ENCODE measurements at regions not wholly inside any gene's neighbourhood (a gene's known extent, or its start where the extent isn't known, plus 50 kb on each side); places are given as distances from the start of the nearest gene placed in this dataset.

DNA sequence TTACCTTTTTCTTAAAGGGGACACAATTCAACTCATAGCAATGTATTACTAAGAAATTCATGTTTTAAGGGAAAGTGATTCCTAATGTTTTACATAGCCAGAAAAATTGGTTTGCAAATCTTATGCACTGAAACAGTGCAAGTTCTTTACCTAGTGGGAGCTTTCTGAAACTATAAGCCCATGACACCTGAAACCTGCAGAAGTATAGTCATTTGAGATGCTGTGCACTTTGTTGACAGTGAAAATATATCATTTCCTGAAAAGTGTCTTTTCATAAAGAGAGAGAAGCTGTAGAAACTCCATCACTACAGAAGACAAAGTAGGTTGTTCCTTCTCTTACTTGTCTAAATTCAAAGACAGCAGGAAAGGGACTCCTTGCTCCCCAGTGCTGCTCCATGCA, 517.1 kb downstream of the LMO7 start:
- DNase-seq, result no peak

DNA sequence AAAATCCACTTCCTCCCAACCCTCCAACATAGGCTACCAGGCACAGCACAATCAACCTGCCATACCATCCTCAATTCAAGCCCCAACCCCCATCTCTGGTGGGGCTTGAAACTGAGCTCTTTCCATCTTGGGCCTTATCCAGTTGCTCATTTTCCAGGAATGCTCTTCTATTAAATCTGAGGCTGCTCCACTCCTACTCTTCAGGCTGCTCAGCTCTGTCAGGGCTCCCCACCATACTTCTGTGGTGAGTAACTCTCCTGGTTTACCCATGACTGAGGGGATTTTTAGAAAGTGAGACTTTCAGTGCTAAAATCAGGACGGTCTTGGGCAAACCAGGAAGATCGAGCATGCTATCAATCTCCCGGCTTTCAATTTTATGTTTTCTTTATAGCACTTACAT, 512.8 kb downstream of the LMO7 start:
- no peak for DNase-seq

DNA sequence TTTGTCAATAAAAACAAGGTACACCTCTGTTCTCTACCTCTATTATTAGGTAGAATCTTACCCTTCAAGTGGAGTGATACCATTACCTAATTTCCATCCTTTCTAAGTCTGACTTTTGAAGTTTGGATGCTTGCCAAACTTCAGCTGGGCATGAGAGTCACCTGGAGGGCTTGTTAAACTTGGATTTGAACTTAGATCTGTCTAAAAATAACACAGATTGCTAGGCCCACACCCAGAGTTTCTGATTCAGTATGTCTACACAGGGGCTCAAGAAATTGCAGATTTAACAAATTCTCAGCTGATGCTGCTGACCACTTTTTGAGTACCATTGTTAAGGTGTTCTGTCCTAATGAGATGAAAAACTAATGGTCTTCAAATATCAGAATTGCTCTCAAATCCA, 512.2 kb downstream of the LMO7 start:
- DNase-seq, result no peak

DNA sequence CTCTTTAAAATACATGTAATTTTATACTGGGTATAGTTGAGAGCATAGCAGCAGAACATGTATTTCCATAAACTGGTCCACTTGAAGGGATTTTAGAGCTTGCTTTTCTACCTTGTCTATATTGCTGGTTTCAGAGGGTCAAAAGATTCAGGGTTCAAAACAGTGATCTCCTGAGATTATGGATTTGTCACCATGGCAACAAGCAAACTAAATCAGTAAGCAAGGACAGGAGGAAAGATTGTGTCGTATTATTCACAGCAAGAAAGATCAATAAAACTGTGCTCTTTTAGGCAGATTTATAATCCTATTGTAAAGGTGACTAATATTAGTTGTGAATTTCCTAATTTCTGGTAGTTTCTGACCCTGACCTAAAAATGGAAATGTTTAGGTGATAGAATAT, 496.4 kb downstream of the LMO7 start:
- no peak for DNase-seq

DNA sequence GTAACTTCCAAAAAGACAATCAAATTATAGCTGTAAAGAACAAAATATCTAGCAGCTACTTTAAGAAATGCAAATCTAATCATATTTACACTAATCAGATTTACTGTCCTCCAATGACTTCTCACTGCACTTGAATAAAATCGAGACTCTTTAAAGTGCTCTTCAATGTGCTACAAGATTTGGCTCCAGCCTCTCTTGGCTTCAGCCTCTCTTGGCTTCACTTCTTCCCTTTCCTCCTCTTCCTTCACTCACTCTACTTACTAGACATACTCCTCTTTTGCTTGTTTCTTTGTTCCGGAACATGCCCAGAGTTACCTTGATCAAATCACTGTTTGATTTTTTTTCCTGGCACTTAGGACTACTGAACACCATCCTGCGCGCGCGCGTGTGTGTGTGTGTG, 495.4 kb downstream of the LMO7 start:
- no peak for DNase-seq

DNA sequence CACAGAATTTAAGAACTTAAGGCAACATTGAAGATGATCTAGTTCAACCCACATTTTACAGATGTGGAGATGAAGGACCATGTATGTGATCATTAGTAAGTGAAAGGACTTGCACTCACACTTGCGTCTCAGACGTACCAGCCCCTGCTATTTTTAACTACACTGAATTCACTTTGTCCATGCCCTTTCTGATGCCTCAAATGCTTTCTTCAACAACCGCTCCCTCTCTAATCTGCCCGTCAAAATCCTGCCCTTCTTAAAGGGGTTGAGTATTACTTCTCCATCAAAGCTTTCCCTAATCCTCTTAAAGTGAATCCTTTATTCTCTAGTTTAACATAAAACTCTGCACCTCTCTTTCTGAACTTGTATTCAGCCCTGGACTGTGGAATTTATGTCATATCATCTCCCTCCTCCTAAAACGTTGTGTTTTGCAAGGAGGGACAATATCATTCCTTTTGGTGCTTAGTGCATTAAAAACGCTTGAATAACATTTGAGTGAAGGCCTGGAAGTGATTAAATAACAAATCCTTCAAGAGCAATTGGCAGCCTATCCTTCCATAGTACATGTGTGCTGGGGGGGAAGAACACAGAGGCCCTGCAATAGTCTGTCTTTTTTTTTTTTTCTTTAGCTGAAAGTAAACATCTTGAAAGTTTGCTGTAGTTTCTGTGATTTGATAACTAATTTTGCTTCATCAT, 493.3 kb downstream of the LMO7 start:
- no peak for DNase-seq

DNA sequence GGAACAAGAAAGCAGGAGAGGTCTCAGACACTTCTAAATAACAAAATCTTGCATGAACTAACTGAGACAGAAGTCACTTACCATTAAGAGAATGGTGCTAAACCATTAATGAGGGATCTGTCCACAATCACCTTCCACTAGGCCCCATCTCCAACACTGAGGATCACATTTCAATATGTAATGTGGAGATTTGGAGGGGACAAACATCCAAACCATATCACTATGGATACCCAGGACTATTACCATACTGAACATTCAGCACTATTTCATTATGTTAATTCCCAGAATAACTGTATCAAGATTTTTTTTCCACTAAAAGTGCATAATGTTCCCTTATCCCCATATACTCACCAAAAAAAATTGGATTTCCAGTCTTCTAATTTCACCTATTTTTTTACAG, 491.8 kb downstream of the LMO7 start:
- DNase-seq, result no peak

DNA sequence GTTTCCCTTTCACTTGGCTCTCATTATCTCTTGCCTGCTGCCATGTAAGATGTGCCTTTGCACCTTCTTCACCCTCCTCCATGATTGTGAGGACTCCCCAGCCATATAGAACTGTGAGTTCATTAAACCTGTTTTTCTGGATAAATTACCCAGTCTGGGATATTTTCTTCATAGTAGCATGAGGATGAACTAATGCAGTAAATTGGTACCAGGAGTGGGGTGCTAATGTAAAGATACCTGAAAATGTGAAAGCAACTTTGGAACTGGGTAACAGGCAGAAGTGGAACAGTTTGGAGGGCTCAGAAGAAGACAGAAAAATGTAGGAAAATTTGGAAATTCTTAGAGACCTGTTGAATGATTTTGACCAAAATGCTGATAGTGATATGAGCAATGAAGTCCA, 487.4 kb downstream of the LMO7 start:
- no peak for DNase-seq

DNA sequence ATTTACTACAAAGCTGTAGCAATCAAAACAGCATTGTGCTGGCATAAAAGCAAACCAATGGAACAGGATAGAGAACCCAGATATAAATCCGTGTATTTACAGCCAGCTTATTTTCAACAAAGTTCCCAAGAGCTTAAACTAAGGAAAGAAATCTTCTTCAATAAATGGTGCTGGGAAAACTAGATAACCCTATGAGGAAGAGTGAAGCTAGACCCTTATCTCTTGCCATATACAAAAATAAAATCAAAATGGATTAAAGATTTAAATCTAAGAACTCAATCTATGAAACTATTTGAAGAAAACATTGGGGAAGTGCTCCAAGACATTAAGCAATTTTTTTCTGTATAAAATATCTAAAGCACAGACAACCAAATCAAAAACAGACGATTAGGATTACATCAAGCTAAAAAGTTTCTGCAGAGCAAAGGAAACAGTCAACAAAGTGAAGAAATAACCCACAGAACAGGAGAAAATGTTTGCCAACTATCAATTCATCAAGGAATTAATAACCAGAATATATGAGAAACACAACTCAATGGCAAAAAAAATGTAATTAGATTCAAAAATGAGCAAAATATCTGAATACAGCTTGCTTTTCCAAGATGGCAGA, 480.7 kb downstream of the LMO7 start:
- no peak for DNase-seq

DNA sequence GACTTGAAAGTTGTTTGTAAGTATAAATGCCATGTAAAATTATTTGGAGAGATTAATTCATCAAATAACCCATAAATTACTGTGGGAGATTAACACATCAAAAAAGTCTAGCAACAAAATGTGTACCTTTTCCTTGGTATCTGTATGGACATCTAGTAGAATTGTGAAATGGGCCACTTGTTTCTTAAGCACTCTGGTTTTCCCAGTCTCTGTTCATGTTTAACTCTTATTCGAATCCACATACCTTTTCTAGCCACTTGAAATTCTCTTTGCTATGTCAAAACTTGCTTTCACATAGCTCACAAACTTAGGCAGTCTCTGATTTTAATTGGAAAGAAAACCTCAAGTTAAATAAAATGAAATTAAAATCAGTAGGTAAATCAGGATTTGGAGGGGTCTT, 470.6 kb downstream of the LMO7 start:
- no peak for DNase-seq

DNA sequence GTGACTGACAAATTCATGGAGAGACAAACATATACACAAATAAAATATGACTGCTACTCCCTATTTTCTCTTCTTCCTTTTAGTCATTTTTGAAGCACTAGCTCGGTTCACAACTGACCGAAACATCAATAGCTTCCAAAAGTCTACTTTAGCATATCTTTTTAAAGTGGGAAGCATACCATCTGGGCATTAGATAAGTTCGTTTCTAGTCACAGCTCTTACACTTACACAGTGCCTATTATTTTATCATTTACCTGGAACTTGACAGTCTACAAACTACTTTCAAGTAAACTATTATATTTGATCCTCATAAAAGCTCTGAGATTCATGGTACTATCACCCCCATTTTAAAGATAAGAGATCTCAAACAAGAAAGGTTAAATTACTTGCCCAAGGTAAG, 458.5 kb downstream of the LMO7 start:
- no peak for DNase-seq

DNA sequence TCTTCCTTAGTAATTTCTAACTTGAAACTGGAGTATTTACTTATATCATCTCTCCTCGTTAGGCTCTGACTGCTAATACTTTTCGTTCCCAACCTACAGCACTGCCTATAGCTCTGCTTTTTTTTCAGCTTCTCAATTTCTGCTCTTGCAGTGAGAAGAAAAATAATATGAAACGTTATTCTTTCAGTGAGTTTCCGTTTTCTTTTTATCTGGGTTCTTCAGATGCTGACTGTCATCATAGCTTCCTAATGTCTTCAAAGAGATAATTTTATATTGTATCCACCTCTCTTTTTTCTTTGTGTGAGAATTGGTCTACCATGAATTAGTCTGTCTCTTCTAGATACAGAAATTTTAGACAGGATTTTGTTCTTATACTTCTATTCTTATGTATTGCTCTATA, 454.9 kb downstream of the LMO7 start:
- no peak for DNase-seq

DNA sequence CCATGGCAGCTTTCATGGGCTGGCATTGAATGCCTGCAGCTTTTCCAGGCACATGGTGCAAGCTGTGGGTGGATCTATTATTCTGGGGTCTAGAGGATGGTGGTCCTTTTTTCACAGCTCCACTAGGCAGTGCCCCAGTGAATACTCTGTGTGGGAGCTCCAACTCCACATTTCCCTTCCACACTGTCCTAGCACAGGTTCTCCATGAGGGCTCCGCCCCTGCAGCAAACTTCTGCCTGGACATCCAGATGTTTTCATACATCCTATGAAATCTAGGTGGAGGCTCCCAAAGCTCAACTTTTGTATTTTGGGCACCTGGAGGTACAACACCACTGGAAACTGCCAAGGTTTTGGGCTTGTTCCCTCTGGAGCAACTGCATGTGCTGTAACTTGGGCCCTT, 450.6 kb downstream of the LMO7 start:
- no peak for DNase-seq

DNA sequence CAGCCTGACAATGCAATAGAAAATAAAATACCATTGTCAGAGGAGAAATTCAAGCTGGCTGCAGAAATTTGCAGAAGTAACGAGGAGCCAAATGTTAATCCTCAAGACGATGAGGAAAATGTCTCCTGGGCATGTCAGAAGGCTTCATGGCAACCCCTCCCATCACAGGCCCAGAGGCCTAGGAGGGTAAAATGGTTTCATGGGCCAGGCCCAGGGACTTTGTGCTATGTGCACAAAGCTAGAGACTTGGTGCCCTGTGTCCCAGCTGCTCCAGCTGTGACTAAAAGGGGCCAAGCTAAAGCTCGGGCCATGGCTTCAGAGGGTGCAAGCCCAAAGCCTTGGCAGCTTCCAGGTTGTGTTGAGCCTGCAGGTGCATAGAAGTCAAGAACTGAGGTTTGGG, 431.7 kb downstream of the LMO7 start:
- DNase-seq, result no peak

DNA sequence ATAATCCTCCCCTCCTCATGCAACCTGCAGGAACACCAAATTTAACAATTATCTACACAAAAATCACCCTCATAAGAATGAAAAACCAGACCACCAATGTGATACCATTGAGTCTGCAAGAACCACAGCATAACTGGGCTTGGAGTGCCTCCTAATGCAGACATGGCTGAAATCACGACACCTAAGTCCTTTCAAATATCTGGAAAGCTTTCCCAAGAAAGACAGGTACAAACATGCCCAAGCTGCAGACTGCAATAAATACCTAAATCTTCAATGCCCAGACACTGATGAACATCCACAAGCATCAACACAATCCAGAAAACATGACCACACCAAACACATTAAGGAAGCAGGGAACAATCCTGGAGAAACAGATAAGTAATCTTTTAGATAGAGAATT, 417.1 kb downstream of the LMO7 start:
- DNase-seq, result no peak

DNA sequence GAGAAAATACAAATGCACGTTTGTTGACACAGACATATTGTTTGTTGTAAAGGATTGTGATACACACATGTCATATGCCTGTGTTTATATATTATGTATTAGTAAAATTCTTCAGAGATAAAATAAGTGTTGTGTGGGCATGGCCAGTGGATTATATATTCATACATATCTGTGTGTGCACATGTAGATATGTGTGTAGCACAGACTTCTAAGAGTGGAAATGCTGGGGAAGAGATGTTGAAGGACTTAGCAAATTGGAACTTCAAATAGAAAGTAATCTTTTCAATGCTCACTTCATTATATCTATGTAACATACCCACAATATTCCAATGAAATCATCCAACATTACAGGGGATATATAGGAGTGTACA, 413.2 kb downstream of the LMO7 start:
- DNase-seq, result no peak

DNA sequence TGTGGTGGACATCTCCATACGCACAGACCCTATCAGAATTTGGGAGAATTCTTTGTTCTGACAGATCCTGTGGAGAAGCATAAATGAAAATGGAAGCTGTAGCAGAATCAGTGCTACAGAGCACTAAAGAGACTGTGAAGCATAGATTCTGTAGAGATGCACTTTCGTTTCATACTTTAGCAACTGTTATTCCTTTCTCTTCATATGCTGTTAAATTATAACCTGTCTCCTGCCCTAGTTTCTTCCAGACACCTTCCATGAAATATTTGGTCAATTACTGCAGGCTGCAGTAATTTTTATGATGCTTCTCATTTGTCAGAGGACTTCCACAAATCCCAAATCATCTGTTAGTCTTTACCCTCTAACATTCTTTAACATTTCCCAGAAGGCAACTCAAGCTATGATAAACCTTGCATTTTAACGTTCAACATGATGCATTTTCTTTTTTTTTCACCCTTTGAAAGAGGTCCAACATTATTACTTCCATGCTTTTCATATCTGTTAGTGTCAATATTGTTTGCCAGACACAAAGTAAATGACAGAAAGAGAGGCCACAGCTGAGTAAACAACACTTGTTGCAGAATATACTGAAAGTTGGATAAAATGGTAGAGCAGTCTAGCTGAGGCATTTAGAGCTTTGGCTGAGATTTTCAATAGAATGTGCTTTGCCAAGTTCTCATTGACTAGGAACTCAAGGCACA, 412.7 kb downstream of the LMO7 start:
- DNase-seq, result no peak

DNA sequence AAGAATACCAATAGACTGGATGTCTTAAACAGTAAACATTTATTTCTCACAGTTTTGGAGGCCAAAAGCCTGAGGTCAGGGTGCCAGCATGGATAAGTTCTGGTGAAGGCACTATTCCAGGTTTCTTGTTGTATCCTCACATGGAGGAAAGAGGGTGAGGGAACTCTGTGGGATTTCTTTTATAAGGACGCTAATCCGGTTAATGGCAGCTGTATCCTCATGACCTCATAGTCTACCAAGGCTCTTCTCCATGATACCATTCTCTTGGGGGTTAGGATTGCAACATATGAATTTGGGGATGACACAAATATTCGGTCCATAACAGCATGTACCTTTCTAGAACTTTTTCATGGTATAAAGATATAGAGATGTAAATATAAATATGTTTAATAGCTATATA, 412.0 kb downstream of the LMO7 start:
- DNase-seq, result no peak

DNA sequence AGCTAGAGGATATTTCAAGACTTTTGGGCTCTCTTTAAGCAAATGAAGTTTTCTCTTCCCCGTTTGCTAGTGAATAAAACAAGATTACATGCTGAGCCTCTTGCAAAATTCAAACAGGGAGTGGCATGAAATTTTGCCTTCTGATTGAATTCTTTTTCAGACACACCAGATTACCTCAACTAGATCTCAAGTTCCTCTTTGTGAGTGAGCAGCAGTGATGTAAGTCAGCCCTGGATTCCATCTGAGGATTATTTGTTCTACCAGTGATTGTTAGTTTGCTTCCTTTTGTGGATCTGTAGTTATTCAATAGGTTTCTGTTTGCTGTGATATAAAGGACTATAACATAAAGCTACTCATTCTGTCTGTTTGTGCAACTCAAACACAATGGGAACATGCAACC, 407.7 kb downstream of the LMO7 start:
- DNase-seq, result no peak

DNA sequence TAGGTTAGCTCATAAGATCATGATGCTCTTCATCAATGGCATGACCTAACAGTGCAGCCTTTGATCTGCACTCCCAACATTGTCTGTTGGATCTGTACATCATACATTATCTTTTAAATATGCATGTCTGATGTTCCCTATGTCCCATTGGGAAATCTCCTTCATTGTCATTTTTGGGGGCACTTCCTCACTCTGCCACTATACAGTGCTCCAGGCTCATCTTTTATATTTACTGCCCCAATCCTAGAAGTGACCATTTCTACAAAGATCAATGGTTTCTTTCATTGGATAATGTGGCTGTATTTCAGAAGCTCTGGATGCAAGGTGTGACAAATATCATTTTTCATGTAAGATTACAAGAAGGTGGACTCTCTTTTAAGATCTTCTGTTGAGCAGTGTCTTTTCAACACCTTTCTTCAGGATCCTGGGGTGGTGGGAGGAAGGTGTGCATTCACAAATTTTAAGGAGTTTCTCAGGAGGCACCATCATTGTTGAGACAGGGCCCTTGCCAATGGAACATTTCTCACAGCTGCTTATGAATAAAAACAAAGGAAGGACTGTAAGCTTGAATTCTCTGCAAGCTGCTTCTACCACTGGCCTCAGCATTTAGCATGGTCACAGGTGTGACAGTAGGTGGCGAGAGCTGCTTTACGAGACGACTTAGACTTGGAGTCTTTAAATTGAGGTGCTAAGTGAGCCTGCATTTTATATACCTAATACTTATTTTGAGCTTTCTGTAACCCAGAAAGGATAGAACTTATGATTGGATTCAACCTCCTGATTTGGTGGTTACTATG, 403.0 kb downstream of the LMO7 start:
- DNase-seq, result no peak

DNA sequence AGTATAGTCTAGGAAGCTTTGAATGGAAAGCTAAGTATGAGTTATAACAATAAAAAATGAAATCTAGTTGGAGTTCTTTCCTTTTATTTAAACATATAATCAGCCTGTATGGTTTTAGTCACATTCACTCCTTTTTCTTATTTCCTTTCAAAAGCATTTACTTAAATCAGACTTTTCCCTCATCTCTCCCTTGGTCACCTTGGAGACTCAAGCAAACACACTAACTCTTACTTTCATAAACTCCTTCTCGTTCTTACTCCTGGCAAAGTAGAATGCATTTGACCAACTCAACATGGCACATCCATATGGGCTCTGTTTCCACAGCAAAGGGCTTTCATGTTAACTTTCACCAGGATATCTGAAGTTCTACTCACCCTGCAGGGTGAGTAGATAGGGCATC, 400.0 kb downstream of the LMO7 start:
- no peak for DNase-seq

DNA sequence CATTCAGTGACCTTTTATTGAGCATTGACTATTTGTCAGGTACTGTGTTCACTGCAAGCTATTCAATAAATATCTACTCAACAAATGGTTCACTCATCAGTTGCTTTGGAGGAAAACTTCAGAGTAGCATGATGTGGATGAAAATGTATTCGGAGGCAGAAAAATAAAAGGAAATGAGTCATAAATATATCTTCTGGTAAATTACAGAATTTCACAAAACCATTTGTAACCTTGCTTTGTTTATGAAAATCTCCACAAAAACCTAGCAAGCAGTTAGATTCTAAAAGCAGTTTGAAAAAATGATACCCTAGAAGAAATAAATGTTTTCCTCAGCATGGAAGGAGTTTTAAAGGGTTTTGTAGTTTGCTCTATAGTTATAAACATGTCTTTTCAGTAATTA, 399.6 kb downstream of the LMO7 start:
- DNase-seq, result no peak

DNA sequence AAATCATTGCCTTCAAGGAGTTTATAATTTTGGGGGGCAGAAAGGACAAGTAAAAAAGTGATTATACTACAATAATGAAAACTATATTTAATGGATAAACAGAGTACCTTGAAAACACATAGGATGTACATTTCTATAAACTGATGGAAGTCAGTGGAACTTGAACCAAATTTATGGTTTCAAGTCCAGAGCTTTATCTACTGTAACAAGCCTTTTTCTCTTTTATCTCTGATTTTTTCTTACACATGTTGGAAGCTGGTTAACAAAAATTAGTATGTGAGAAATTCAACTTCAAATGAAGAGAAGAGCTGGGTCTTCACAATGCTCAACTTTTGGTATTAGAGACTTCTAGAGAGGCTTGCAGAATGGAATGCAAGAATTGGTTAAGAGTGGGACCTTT, 393.6 kb downstream of the LMO7 start:
- DNase-seq, result no peak

DNA sequence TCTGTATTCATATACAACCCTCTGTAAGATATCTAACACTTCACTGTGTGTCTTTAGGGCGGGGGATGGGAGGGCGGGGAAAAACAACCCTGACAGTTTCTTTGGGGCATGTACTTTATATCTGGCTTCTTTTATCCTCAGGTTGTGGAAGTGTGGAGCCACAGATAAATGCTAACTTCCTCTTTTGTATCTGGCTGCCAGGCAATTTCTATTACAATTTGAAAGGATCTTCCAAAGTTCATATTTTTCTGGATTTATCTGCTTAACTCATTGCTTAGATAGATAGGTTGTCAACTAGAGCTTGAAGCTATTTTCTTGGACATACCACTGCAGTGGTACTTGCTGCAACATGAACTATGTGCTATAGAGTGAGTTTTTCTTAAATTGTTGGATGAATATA, 393.0 kb downstream of the LMO7 start:
- no peak for DNase-seq

Measured in activated CD4-positive, CD25-positive, alpha-beta regulatory T cell treated with anti-CD3 and anti-CD28 coated beads, Interleukin-2, amount 50 U/mL, for 72 hours (primary cell).